Glutamatergic neuron (in vitro differentiated cells): ENCODE measurements at regions not wholly inside any gene's neighbourhood (a gene's known extent, or its start where the extent isn't known, plus 50 kb on each side); places are given as distances from the start of the nearest gene placed in this dataset.

ENCODE experiments used
- DNase-seq: peaks from one replicate; pipeline ENCODE4 v3.0.0; 2022
- H3K27ac Mint-ChIP-seq: one replicate; pipeline ENCODE4 v1.8.0; 2020; ENCODE audit warnings: mild to moderate bottlenecking, mixed read lengths, inconsistent platforms; ENCODE audit not compliant: unreplicated experiment
- H3K27me3 Mint-ChIP-seq: one replicate; pipeline ENCODE4 v1.8.0; 2020; ENCODE audit warnings: mild to moderate bottlenecking, moderate library complexity, mixed read lengths, inconsistent platforms; ENCODE audit not compliant: unreplicated experiment
- H3K36me3 Mint-ChIP-seq: one replicate; pipeline ENCODE4 v1.8.0; 2020; ENCODE audit warnings: mild to moderate bottlenecking, mixed read lengths, inconsistent platforms; ENCODE audit not compliant: unreplicated experiment
- H3K4me1 Mint-ChIP-seq: one replicate; pipeline ENCODE4 v1.8.0; 2020; ENCODE audit warnings: mild to moderate bottlenecking, low read depth, mixed read lengths, inconsistent platforms; ENCODE audit not compliant: unreplicated experiment
- H3K4me3 Mint-ChIP-seq: one replicate; pipeline ENCODE4 v1.8.0; 2020; ENCODE audit warnings: mild to moderate bottlenecking, mixed read lengths, inconsistent platforms; ENCODE audit not compliant: unreplicated experiment
- H3K9me3 Mint-ChIP-seq: one replicate; pipeline ENCODE4 v1.8.0; 2020; ENCODE audit warnings: mild to moderate bottlenecking, moderate library complexity, mixed read lengths, inconsistent platforms; ENCODE audit not compliant: unreplicated experiment
- TF ChIP-seq, protein P1 (sequence below): fragments of 200-600 bp; sonication (generic); IDR thresholded peaks from one replicate; pipeline ENCODE4 v1.5.0; 2021; ENCODE audit not compliant: partially characterized antibody, unreplicated experiment

DNA sequence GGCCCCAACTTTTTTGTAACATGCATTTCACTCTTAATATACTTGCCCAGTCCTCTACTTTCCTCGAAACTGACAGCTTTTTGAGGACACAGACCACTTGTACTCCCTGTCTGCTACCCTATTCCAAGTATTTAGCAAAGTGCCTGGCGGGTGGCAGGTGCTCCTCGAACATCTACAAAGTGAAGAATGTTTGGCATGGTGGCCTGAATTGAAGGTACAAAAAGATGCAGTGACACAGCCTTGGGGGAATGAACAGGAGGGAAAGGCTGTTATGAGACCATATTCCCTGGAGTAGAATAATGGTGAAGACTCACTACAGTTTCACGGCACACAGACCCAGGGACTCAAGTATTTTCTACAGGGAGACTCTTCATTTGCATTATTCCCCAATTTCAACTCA is 590.9 kb downstream of the PRELID2 start:
- no peak overlapping the region for H3K4me3 Mint-ChIP-seq
- H3K9me3 Mint-ChIP-seq = no peaks in the 10 kb centered on the region
- DNase-seq = no peak
- TF ChIP-seq, protein P1, sequence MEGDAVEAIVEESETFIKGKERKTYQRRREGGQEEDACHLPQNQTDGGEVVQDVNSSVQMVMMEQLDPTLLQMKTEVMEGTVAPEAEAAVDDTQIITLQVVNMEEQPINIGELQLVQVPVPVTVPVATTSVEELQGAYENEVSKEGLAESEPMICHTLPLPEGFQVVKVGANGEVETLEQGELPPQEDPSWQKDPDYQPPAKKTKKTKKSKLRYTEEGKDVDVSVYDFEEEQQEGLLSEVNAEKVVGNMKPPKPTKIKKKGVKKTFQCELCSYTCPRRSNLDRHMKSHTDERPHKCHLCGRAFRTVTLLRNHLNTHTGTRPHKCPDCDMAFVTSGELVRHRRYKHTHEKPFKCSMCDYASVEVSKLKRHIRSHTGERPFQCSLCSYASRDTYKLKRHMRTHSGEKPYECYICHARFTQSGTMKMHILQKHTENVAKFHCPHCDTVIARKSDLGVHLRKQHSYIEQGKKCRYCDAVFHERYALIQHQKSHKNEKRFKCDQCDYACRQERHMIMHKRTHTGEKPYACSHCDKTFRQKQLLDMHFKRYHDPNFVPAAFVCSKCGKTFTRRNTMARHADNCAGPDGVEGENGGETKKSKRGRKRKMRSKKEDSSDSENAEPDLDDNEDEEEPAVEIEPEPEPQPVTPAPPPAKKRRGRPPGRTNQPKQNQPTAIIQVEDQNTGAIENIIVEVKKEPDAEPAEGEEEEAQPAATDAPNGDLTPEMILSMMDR = no peak
- no peak overlapping the region for H3K27ac Mint-ChIP-seq
- H3K4me1 Mint-ChIP-seq = peaks cover 7% of the 10 kb centered on the region
- no peaks in the 10 kb centered on the region for H3K27me3 Mint-ChIP-seq
- no peaks in the 10 kb centered on the region for H3K36me3 Mint-ChIP-seq

DNA sequence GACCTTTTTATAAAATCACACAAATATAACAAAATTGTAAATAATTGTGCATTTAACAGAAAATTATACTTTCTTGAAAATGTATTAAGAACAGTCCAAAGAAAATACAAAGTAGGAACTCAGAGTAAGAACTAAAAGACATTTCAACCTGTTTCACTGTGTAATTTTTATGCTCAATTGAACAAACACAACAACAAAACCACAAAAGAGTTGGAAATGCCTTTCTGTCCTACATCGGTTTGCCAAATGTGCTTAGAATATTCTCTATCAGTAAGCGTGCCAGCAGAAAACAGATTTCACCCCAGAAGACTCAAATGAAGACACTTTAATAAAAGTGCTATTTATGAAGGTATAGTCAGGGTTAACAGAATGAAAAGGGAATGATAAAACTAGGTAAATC is 592.1 kb downstream of the PRELID2 start:
- H3K4me1 Mint-ChIP-seq = peaks cover 10% of the 10 kb centered on the region
- no peak for DNase-seq
- H3K4me3 Mint-ChIP-seq = no peak overlapping the region
- H3K27ac Mint-ChIP-seq = no peak overlapping the region
- H3K27me3 Mint-ChIP-seq = no peaks in the 10 kb centered on the region
- TF ChIP-seq, protein P1 = no peak
- H3K36me3 Mint-ChIP-seq = no peaks in the 10 kb centered on the region
- H3K9me3 Mint-ChIP-seq = no peaks in the 10 kb centered on the region

DNA sequence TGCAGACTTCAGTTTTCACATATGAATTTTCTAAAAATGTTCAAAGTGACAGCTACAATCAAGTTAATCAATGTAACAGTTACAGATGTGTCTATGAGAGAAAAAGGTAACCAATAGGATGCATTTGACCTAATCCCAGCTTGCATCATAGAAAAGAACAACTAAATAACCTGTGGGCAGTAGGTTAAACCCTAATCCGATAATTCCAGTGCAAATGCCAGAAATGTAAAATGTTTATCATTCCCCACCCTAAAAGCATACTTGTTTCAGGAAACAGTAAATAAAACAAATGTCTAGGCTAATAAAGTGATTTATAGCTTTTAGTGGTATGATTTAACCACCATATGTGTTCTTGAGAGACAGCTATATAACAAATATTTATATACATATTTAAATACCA is 592.6 kb downstream of the PRELID2 start:
- TF ChIP-seq, protein P1 = no peak
- Mint-ChIP-seq H3K27ac (no peak overlapping the region), H3K36me3 (no peaks in the 10 kb centered on the region), H3K4me1 (peaks cover 14% of the 10 kb centered on the region), H3K9me3 (no peaks in the 10 kb centered on the region), H3K27me3 (no peaks in the 10 kb centered on the region), H3K4me3 (no peak overlapping the region)
- DNase-seq = no peak

- peak; percentile 46 for DNase-seq
- H3K4me1 Mint-ChIP-seq = peaks cover 13% of the 10 kb centered on the region
Measured at GRCh38 chr5:145237843-145238242, 597.3 kb downstream of the PRELID2 start.

DNA sequence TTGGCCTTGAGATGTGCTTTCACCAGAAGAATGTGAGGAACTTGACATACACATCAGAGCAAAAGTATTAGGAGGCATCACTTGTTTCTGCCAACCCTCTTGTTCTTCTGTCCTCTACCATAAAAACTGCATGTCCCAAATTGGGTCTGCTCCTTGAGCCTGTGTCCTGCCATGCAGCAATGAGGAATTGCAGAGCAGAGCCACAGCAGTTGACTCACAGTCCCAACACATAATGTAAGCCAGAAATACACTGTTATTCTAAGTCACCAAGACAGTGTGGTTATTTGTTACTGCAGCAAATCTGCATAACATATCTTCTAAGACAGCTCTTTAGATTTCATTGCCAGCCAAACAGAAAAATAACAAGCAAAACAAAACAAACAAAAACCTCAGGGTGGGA is 598.2 kb downstream of the PRELID2 start:
- no peak for DNase-seq
- H3K9me3 Mint-ChIP-seq = no peaks in the 10 kb centered on the region
- H3K36me3 Mint-ChIP-seq = no peaks in the 10 kb centered on the region
- H3K27ac Mint-ChIP-seq = no peak overlapping the region
- H3K27me3 Mint-ChIP-seq = no peaks in the 10 kb centered on the region
- no peak overlapping the region for H3K4me3 Mint-ChIP-seq
- H3K4me1 Mint-ChIP-seq = peaks cover 13% of the 10 kb centered on the region
- TF ChIP-seq, protein P1 = no peak

More at GRCh38 chr5:145237843-145238242, 597.3 kb downstream of the PRELID2 start:
- H3K27me3 Mint-ChIP-seq = no peaks in the 10 kb centered on the region
- no peaks in the 10 kb centered on the region for H3K36me3 Mint-ChIP-seq
- H3K9me3 Mint-ChIP-seq = no peaks in the 10 kb centered on the region
- TF ChIP-seq, protein P1 = peak; percentile 76
- peak overlapping the region; percentile 45 for H3K27ac Mint-ChIP-seq
- no peak overlapping the region for H3K4me3 Mint-ChIP-seq
